HEK293 (cell line): ENCODE measurements at regions not wholly inside any gene's neighbourhood (a gene's known extent, or its start where the extent isn't known, plus 50 kb on each side); places are given as distances from the start of the nearest gene placed in this dataset.

ENCODE experiments used
- CTCF ChIA-PET: fragments of 350-600 bp; formaldehyde crosslinking; extraction: SDS; loops from one replicate; lab custom pipeline; 2021; ENCODE audit warnings: antibody characterized with exemption; lab: Yijun Ruan, JAX
- POLR2A ChIA-PET: fragments of 300-600 bp; formaldehyde crosslinking; extraction: SDS; loops from one replicate; lab custom pipeline; 2020; ENCODE audit warnings: antibody characterized with exemption, inconsistent platforms; lab: Yijun Ruan, JAX
- H3K27ac ChIP-seq: fragments of 200-500 bp; sonication (Bioruptor generic); 2 replicates; pipeline ENCODE4 v1.5.1; 2014; ENCODE audit warnings: low read depth, low read length, control low read depth, inconsistent platforms; ENCODE audit errors: extremely low read depth
- H3K36me3 ChIP-seq, 2 experiments: fragments of 200-500 bp in 1 of 2; sonication (Bioruptor generic) in 1 of 2; 1 replicate in 1 of 2; 2 replicates in 1 of 2; pipeline ENCODE4 v1.5.1; 2014 to 2017; ENCODE audit warnings: inconsistent platforms in 2 of 2, low read length in 2 of 2; ENCODE audit not compliant: control insufficient read depth in 2 of 2, insufficient read depth in 1 of 2
- H3K4me1 ChIP-seq: fragments of 200-500 bp; sonication (Bioruptor generic); 2 replicates; pipeline ENCODE4 v1.5.1; 2014; ENCODE audit warnings: mild to moderate bottlenecking, low read length, inconsistent platforms; ENCODE audit not compliant: control insufficient read depth, insufficient read depth
- H3K4me3 ChIP-seq: 2 replicates; pipeline ENCODE4 v1.5.1; 2011; ENCODE audit warnings: low read depth, mild to moderate bottlenecking, control low read depth, low read length, moderate library complexity
- H3K9me3 ChIP-seq: fragments of 200-500 bp; sonication (Bioruptor generic); 2 replicates; pipeline ENCODE4 v1.5.1; 2014; ENCODE audit warnings: low read depth, low read length, inconsistent platforms; ENCODE audit not compliant: control insufficient read depth, insufficient read depth
- BCL11B ChIP-seq: fragments of 450-650 bp; formaldehyde crosslinking; IDR thresholded peaks from 2 replicates; pipeline ENCODE4 v1.5.1; 2016; ENCODE audit warnings: low read depth, missing biosample characterization, missing genetic modification characterization
- CTCF ChIP-seq: fragments of 450-650 bp; formaldehyde crosslinking; IDR thresholded peaks from 2 replicates; pipeline ENCODE4 v1.5.1; 2016; ENCODE audit warnings: missing biosample characterization, missing genetic modification characterization
- EGR2 ChIP-seq: fragments of 450-650 bp; formaldehyde crosslinking; IDR thresholded peaks from 2 replicates; pipeline ENCODE4 v1.5.1; 2016; ENCODE audit warnings: low read depth, missing biosample characterization, missing genetic modification characterization
- MYNN ChIP-seq: fragments of 450-650 bp; formaldehyde crosslinking; IDR thresholded peaks from 2 replicates; pipeline ENCODE4 v1.5.1; 2016; ENCODE audit warnings: missing biosample characterization, missing genetic modification characterization, borderline replicate concordance
- PRDM1 ChIP-seq: fragments of 450-650 bp; formaldehyde crosslinking; IDR thresholded peaks from 2 replicates; pipeline ENCODE4; 2016; ENCODE audit warnings: missing biosample characterization, missing genetic modification characterization
- PRDM10 ChIP-seq: fragments of 450-650 bp; formaldehyde crosslinking; IDR thresholded peaks from 2 replicates; pipeline ENCODE4 v1.5.1; 2016; ENCODE audit warnings: missing biosample characterization, missing genetic modification characterization
- RBAK ChIP-seq: fragments of 450-650 bp; formaldehyde crosslinking; IDR thresholded peaks from 2 replicates; pipeline ENCODE4 v1.5.1; 2016; ENCODE audit warnings: missing biosample characterization, missing genetic modification characterization
- ZNF10 ChIP-seq: fragments of 450-650 bp; formaldehyde crosslinking; IDR thresholded peaks from 2 replicates; pipeline ENCODE4 v1.5.1; 2017; ENCODE audit warnings: missing biosample characterization, missing genetic modification characterization
- ZNF132 ChIP-seq: fragments of 450-650 bp; formaldehyde crosslinking; IDR thresholded peaks from 2 replicates; pipeline ENCODE4 v1.5.1; 2017; ENCODE audit warnings: missing biosample characterization, missing genetic modification characterization, borderline replicate concordance
- ZNF133 ChIP-seq: fragments of 450-650 bp; formaldehyde crosslinking; IDR thresholded peaks from 2 replicates; pipeline ENCODE4 v1.5.1; 2016; ENCODE audit warnings: missing biosample characterization, missing genetic modification characterization
- ZNF2 ChIP-seq: fragments of 450-650 bp; formaldehyde crosslinking; IDR thresholded peaks from 2 replicates; pipeline ENCODE4 v1.5.1; 2016; ENCODE audit warnings: missing biosample characterization, missing genetic modification characterization
- ZNF37A ChIP-seq: fragments of 450-650 bp; IDR thresholded peaks from 2 replicates; pipeline ENCODE4 v1.5.1; 2018; ENCODE audit warnings: missing biosample characterization, missing genetic modification characterization
- ZNF560 ChIP-seq: fragments of 450-650 bp; formaldehyde crosslinking; IDR thresholded peaks from 2 replicates; pipeline ENCODE4 v1.5.1; 2017; ENCODE audit warnings: missing biosample characterization, missing genetic modification characterization, borderline replicate concordance
- ZNF596 ChIP-seq: fragments of 450-650 bp; IDR thresholded peaks from 2 replicates; pipeline ENCODE4 v1.5.0; 2018; ENCODE audit warnings: missing biosample characterization, mild to moderate bottlenecking, missing genetic modification characterization, moderate library complexity
- ZNF701 ChIP-seq: fragments of 450-650 bp; formaldehyde crosslinking; IDR thresholded peaks from 2 replicates; pipeline ENCODE4 v1.5.1; 2016; ENCODE audit warnings: missing biosample characterization, missing genetic modification characterization
- ZNF777 ChIP-seq: fragments of 450-650 bp; formaldehyde crosslinking; IDR thresholded peaks from 2 replicates; pipeline ENCODE4 v1.5.1; 2017; ENCODE audit warnings: missing biosample characterization, missing genetic modification characterization, borderline replicate concordance
- TF ChIP-seq, protein P1 (sequence below): fragments of 450-650 bp; formaldehyde crosslinking; conservative IDR thresholded peaks from 2 replicates; pipeline ENCODE4 v1.5.1; 2016; ENCODE audit warnings: low read depth, missing biosample characterization, missing genetic modification characterization
- TF ChIP-seq, protein P2 (sequence below): fragments of 450-650 bp; IDR thresholded peaks from 2 replicates; pipeline ENCODE4 v1.5.1; 2018; ENCODE audit warnings: missing biosample characterization, missing genetic modification characterization
- TF ChIP-seq, protein P3 (sequence below): fragments of 450-650 bp; formaldehyde crosslinking; IDR thresholded peaks from 2 replicates; pipeline ENCODE4 v1.5.1; 2016; ENCODE audit warnings: missing biosample characterization, missing genetic modification characterization

DNA sequence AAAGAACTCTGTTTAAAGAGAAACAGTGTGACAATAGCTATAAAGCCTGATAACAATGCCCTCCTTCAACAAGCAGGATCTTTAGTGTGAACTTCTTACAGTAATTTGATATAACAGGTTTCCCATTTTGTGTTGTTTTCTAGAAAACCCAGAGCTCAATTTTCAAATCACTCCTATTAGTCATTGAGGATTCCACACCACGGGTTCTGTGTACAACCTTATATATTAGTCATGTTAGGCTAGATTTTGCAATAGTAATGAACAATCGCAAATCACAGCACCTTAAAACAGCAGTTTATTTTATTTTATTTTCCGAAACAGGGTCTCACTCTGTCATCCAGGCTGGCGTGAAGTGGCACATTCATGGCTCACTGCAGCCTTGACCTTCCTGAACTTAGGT, 1020.9 kb upstream of the INTU start:
- ChIA-PET CTCF (interaction anchor here (0.6 kb wide), 1 partner anchor 91 kb away, joined by 4 read pairs; no protein-coding TSS in a partner anchor), POLR2A (no interaction called here)
- H3K36me3 ChIP-seq: no peaks in the 10 kb centered on the region
- H3K4me3 ChIP-seq: no peak overlapping the region
- H3K27ac ChIP-seq: no peak overlapping the region
- no peak for TF ChIP-seq CTCF
- TF ChIP-seq ZNF10 (tag by site-specific recombination): no peak
- TF ChIP-seq EGR2: no peak
- TF ChIP-seq, protein P1, sequence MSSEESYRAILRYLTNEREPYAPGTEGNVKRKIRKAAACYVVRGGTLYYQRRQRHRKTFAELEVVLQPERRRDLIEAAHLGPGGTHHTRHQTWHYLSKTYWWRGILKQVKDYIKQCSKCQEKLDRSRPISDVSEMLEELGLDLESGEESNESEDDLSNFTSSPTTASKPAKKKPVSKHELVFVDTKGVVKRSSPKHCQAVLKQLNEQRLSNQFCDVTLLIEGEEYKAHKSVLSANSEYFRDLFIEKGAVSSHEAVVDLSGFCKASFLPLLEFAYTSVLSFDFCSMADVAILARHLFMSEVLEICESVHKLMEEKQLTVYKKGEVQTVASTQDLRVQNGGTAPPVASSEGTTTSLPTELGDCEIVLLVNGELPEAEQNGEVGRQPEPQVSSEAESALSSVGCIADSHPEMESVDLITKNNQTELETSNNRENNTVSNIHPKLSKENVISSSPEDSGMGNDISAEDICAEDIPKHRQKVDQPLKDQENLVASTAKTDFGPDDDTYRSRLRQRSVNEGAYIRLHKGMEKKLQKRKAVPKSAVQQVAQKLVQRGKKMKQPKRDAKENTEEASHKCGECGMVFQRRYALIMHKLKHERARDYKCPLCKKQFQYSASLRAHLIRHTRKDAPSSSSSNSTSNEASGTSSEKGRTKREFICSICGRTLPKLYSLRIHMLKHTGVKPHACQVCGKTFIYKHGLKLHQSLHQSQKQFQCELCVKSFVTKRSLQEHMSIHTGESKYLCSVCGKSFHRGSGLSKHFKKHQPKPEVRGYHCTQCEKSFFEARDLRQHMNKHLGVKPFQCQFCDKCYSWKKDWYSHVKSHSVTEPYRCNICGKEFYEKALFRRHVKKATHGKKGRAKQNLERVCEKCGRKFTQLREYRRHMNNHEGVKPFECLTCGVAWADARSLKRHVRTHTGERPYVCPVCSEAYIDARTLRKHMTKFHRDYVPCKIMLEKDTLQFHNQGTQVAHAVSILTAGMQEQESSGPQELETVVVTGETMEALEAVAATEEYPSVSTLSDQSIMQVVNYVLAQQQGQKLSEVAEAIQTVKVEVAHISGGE (tag by site-specific recombination): no peak
- TF ChIP-seq BCL11B (tag by site-specific recombination): no peak
- no peak for TF ChIP-seq PRDM1
- TF ChIP-seq, all 188 proteins: peak for 0
- Histone ChIP-seq H3K9me3 (no peaks in the 10 kb centered on the region), H3K4me1 (no peaks in the 10 kb centered on the region)

DNA sequence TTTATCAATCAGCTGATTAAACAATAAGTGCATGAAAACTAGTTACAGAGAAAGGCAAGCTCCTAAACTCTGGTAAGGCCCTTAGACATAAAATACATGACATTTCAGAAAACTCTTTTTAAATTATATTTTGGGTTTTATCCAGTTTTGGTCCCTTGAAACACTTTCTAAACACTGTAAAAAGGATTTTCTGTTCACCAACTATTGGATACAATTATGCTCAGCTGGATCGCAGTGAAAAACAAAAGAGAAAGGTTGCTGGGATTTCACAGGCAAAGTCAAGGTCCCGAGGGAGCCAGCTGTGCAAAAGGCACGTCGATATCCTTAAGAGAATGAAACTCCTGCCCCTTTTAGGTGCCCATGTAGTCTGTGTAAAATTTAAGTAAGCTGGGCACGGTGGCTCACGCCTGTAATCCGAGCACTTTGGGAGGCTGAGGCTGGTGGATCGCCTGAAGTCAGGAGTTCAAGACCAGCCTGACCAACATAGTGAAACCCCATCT, 1018.4 kb upstream of the INTU start:
- ChIA-PET POLR2A (no interaction called here), CTCF (no interaction called here)
- TF ChIP-seq RBAK (tag by site-specific recombination): no peak
- TF ChIP-seq ZNF777: no peak
- Histone ChIP-seq H3K36me3 (no peaks in the 10 kb centered on the region), H3K9me3 (no peaks in the 10 kb centered on the region), H3K4me3 (no peak overlapping the region), H3K4me1 (no peaks in the 10 kb centered on the region), H3K27ac (no peak overlapping the region)

DNA sequence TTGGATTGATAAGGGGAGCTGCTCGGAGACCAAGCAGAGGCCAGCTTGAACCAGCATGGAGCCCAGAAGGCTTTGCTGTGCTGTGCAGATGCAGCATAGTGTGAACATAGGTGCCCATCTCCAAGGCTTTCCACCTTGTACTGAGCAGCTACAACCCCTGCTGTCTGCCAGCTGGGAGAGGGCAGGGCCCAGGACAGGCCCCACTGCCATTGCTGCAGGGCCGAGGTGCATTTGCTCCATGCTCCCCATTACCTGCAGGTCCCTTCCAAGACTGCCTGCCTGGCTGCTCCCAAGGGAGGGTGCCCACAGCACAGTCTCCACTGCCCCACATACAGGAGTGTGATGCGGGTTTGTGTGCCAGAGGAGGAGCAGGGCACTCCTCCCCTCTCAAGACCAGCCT, 1016.0 kb upstream of the INTU start:
- CTCF ChIA-PET: interaction anchor here (1.5 kb wide), 1 partner anchor 13 kb away, joined by 3 read pairs; no protein-coding TSS in a partner anchor
- TF ChIP-seq ZNF37A (tag by site-specific recombination) (no peak), ZNF701 (tag by site-specific recombination) (no peak), PRDM10 (no peak), ZNF133 (tag by site-specific recombination) (no peak), ZNF596 (tag by site-specific recombination) (no peak), MYNN (tag by site-specific recombination) (no peak), PRDM1 (no peak), ZNF2 (tag by site-specific recombination) (no peak), ZNF132 (tag by site-specific recombination) (no peak), ZNF560 (tag by site-specific recombination) (no peak)
- TF ChIP-seq, protein P2, sequence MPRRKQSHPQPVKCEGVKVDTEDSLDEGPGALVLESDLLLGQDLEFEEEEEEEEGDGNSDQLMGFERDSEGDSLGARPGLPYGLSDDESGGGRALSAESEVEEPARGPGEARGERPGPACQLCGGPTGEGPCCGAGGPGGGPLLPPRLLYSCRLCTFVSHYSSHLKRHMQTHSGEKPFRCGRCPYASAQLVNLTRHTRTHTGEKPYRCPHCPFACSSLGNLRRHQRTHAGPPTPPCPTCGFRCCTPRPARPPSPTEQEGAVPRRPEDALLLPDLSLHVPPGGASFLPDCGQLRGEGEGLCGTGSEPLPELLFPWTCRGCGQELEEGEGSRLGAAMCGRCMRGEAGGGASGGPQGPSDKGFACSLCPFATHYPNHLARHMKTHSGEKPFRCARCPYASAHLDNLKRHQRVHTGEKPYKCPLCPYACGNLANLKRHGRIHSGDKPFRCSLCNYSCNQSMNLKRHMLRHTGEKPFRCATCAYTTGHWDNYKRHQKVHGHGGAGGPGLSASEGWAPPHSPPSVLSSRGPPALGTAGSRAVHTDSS (tag by site-specific recombination): no peak
- TF ChIP-seq, protein P3, sequence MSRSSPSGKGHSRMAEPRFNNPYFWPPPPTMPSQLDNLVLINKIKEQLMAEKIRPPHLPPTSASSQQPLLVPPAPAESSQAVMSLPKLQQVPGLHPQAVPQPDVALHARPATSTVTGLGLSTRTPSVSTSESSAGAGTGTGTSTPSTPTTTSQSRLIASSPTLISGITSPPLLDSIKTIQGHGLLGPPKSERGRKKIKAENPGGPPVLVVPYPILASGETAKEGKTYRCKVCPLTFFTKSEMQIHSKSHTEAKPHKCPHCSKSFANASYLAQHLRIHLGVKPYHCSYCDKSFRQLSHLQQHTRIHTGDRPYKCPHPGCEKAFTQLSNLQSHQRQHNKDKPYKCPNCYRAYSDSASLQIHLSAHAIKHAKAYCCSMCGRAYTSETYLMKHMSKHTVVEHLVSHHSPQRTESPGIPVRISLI: no peak

More for the DNA sequence above, 1016.0 kb upstream of the INTU start:
- Histone ChIP-seq H3K27ac (no peak overlapping the region), H3K4me1 (no peaks in the 10 kb centered on the region), H3K4me3 (no peak overlapping the region), H3K36me3 (no peaks in the 10 kb centered on the region), H3K9me3 (no peaks in the 10 kb centered on the region)
- POLR2A ChIA-PET: no interaction called here
